ENCODE measurements at regions not wholly inside any gene's neighbourhood (a gene's known extent, or its start where the extent isn't known, plus 50 kb on each side); places are given as distances from the start of the nearest gene placed in this dataset.

GRCh38 chr4:156559346-156559745 is 412.3 kb downstream of the PDGFC start:
- intact Hi-C loops (cut with micrococcal nuclease) (no loop called here), dilution Hi-C loops (cut with MboI; ENCODE audit: extremely low pct_ligation_motif_present, low sequenced_read_pairs) (no loop called here)
- Histone ChIP-seq H4K20me1 (replicated peaks; ENCODE audit: control insufficient read depth, extremely low read depth, insufficient read depth, low read length) (no peaks in the 10 kb centered on the region), H2AFZ (ENCODE audit: low read depth, low read length) (peak overlapping the region; percentile 49), H3K27ac (ENCODE audit: insufficient read depth, low read depth, low read length) (no peak overlapping the region), H3K79me2 (ENCODE audit: control insufficient read depth, insufficient read depth, low read length) (no peaks in the 10 kb centered on the region), H3K4me3 (replicated peaks in 1 of 3; ENCODE audit: insufficient read depth in 1 of 3, low read depth in 1 of 3, low read length in 3 of 3) (no peak overlapping the region), H3K27me3 (ENCODE audit: control insufficient read depth in 2 of 2, insufficient read depth in 2 of 2, low read length in 2 of 2) (no peaks in the 10 kb centered on the region), H3K4me2 (ENCODE audit: insufficient read depth, low read length) (peak overlapping the region; percentile 36), H3K9me1 (replicated peaks; ENCODE audit: control insufficient read depth, extremely low read depth, insufficient read depth, low read length) (no peaks in the 10 kb centered on the region), H3K9me3 (replicated peaks; ENCODE audit: control insufficient read depth, insufficient read depth, low read length) (no peaks in the 10 kb centered on the region), H3K9ac (replicated peaks; ENCODE audit: extremely low read depth, insufficient read depth, low read length) (no peak overlapping the region), H3K36me3 (ENCODE audit: control insufficient read depth in 2 of 2, extremely low read depth in 1 of 2, insufficient read depth in 2 of 2, low read length in 2 of 2) (no peaks in the 10 kb centered on the region), H3K4me1 (ENCODE audit: control insufficient read depth, extremely low read depth, insufficient read depth, low read length) (peaks cover 6% of the 10 kb centered on the region)
- DNase-seq (ENCODE audit: low read depth, low spot score) (no peak), FAIRE-seq (no peak)
- ChIA-PET POLR2A (no interaction called here), CTCF (no interaction called here)
- TF ChIP-seq, protein P1, sequence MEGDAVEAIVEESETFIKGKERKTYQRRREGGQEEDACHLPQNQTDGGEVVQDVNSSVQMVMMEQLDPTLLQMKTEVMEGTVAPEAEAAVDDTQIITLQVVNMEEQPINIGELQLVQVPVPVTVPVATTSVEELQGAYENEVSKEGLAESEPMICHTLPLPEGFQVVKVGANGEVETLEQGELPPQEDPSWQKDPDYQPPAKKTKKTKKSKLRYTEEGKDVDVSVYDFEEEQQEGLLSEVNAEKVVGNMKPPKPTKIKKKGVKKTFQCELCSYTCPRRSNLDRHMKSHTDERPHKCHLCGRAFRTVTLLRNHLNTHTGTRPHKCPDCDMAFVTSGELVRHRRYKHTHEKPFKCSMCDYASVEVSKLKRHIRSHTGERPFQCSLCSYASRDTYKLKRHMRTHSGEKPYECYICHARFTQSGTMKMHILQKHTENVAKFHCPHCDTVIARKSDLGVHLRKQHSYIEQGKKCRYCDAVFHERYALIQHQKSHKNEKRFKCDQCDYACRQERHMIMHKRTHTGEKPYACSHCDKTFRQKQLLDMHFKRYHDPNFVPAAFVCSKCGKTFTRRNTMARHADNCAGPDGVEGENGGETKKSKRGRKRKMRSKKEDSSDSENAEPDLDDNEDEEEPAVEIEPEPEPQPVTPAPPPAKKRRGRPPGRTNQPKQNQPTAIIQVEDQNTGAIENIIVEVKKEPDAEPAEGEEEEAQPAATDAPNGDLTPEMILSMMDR (IDR thresholded peaks at IDR 0.05; ENCODE audit: extremely low read depth in 1 of 2, insufficient read depth in 1 of 2, low read depth in 1 of 2, low read length in 2 of 2), result no peak
- no peak for TF ChIP-seq EZH2 (IDR thresholded peaks at IDR 0.05; ENCODE audit: borderline replicate concordance, low read depth, low read length, severe bottlenecking)
- TF ChIP-seq POLR2A (IDR thresholded peaks at IDR 0.05; ENCODE audit: low read depth, low read length), result no peak
- no peak for TF ChIP-seq GATA2 (IDR thresholded peaks at IDR 0.05; ENCODE audit: insufficient read depth, insufficient read length, low read depth, low read length)
- no peak for TF ChIP-seq JUN (IDR thresholded peaks at IDR 0.05; ENCODE audit: borderline replicate concordance, insufficient read depth, insufficient read length, low read depth)
- peak; percentile 57 for TF ChIP-seq FOS (IDR thresholded peaks at IDR 0.05; ENCODE audit: borderline replicate concordance, insufficient read depth, low read length)
- TF ChIP-seq, protein P2, sequence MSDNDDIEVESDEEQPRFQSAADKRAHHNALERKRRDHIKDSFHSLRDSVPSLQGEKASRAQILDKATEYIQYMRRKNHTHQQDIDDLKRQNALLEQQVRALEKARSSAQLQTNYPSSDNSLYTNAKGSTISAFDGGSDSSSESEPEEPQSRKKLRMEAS (IDR thresholded peaks at IDR 0.05; ENCODE audit: insufficient read depth, insufficient read length), result no peak
- BruUV-seq (replicated peaks), result no TSS peak

Data from endothelial cell of umbilical vein (primary cell).